Stimulated activated memory B cell treated with anti-CD40 and anti-IgM and Interleukin-4, amounts not matched to agents 10 μg/mL and 1 μg/mL and 100 μg/mL, for 72 hours (primary cell): ENCODE measurements at regions not wholly inside any gene's neighbourhood (a gene's known extent, or its start where the extent isn't known, plus 50 kb on each side); places are given as distances from the start of the nearest gene placed in this dataset.

Experiments used
- ATAC-seq: fragments of 150-1000 bp; cut with Tn5 transposase; 2 replicates; pipeline ENCODE4 v1.10.0; 2021
- H3K27ac Mint-ChIP-seq: one replicate; pipeline ENCODE4 v1.8.0; 2022; ENCODE audit warnings: mild to moderate bottlenecking, mixed read lengths
- H3K27me3 Mint-ChIP-seq: one replicate; pipeline ENCODE4 v1.8.0; 2022; ENCODE audit warnings: mixed read lengths
- H3K36me3 Mint-ChIP-seq: one replicate; pipeline ENCODE4 v1.8.0; 2022; ENCODE audit warnings: mixed read lengths
- H3K4me1 Mint-ChIP-seq: one replicate; pipeline ENCODE4 v1.8.0; 2022; ENCODE audit warnings: mixed read lengths
- H3K4me3 Mint-ChIP-seq: one replicate; pipeline ENCODE4 v1.8.0; 2022; ENCODE audit warnings: mild to moderate bottlenecking, moderate library complexity, mixed read lengths
- H3K9me3 Mint-ChIP-seq: one replicate; pipeline ENCODE4 v1.8.0; 2022; ENCODE audit warnings: mixed read lengths

DNA sequence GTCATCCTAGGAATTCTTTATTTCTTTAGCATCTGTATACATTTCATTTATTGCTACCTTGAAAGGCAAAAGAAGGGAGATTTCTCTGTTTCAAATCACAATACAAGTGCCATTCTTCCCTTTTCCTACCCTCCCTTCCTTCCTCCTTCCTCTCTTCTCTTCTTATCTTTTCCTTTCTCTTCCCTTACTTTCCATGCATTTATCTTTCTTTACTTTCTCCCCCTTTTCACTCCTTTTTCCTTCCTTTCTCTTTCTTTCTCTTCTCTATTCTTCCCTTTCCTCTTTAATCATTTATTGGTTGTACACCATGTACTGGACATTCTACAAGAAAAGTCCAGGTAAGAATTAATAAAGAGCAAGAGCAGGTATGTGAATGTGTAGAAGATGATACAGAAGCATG, 251.0 kb upstream of the PEX5L start:
- Mint-ChIP-seq H3K9me3 (no peaks in the 10 kb centered on the region), H3K27me3 (peaks cover 9% of the 10 kb centered on the region), H3K4me3 (no peak overlapping the region), H3K4me1 (no peaks in the 10 kb centered on the region), H3K36me3 (no peaks in the 10 kb centered on the region), H3K27ac (no peak overlapping the region)
- no peak for ATAC-seq

DNA sequence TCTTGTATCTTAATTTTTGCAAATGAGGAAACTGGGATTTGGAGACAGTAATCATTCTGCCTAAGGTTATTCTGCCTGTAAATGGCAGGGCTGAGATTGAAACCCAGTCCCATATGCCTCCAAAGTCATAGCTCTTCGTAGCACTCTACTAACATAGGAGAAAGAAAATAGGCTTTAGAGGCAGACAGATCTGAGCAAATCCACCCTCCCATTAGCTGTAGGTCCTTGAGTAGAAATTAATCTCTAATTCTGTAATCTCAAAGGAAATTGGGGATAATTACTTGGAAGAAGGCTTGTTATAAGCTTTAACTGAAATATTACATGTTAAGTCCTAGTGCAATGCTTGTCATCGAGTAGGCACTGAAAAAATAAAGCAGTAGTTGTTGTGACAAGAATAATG, 252.1 kb upstream of the PEX5L start:
- no peaks in the 10 kb centered on the region for H3K9me3 Mint-ChIP-seq
- ATAC-seq: no peak

DNA sequence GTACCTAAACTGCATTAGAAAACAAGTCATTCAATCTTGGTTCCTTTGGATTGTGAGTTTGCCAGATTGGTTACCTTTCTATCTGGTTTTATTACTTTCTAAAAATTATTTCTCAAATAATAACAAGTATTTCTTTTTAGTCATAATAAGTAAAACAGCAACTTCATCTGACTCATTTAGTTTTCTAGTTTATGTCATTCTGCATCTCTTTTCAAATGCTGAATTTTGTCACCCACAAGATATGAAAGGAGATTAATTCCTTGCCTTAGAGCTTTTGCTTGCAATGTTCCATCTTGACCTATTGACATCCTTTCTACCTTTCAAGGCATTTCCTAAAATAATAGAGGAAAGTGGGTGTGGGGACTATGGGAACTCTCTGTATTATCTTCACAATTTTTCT, 253.6 kb upstream of the PEX5L start:
- H3K9me3 Mint-ChIP-seq: no peaks in the 10 kb centered on the region
- H3K36me3 Mint-ChIP-seq: no peaks in the 10 kb centered on the region
- H3K27ac Mint-ChIP-seq: no peak overlapping the region
- H3K4me3 Mint-ChIP-seq: no peak overlapping the region
- H3K4me1 Mint-ChIP-seq: no peaks in the 10 kb centered on the region
- no peak for ATAC-seq
- peaks cover 9% of the 10 kb centered on the region for H3K27me3 Mint-ChIP-seq

More for the DNA sequence above, 252.1 kb upstream of the PEX5L start:
- Mint-ChIP-seq H3K36me3 (no peaks in the 10 kb centered on the region), H3K27ac (no peak overlapping the region), H3K4me1 (no peaks in the 10 kb centered on the region), H3K27me3 (peaks cover 9% of the 10 kb centered on the region), H3K4me3 (no peak overlapping the region)

DNA sequence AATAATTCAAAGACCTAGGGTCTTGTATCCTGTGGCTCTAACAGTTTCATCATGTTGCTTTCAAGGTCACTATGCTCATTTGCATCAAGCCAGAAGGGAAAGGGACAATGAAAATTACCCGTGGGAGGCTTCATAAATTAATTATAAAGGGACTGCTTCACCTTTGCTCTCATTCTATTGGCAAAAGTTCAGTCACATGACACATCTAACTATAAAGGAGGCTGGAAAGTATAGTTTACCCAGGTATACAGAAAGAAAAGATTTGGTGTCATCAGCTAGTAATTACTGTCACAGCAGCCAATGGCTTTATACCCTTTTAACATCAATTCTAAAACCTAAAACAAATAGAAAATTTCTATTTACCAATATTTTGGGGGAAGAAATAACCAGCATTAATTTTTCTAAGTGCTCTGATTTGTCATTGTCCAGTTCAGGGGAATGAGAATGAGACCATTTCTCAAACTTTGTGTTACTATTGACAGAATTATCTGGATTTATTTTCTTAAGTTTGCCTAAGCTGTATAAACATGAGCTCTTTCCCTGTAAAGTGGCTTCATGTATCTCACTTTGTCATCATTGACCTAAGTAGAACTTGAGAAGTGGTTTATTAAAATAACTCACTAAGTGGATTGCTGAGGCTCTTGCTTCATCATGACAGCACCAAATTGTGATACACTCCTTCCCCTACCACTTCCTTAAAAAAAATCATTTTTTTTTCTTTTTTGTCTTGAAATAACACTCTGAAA, 257.7 kb upstream of the PEX5L start:
- peaks cover 14% of the 10 kb centered on the region for H3K27me3 Mint-ChIP-seq
- H3K27ac Mint-ChIP-seq: no peak overlapping the region
- no peak for ATAC-seq
- no peaks in the 10 kb centered on the region for H3K36me3 Mint-ChIP-seq
- H3K4me3 Mint-ChIP-seq: no peak overlapping the region
- H3K9me3 Mint-ChIP-seq: no peaks in the 10 kb centered on the region
- H3K4me1 Mint-ChIP-seq: no peaks in the 10 kb centered on the region

DNA sequence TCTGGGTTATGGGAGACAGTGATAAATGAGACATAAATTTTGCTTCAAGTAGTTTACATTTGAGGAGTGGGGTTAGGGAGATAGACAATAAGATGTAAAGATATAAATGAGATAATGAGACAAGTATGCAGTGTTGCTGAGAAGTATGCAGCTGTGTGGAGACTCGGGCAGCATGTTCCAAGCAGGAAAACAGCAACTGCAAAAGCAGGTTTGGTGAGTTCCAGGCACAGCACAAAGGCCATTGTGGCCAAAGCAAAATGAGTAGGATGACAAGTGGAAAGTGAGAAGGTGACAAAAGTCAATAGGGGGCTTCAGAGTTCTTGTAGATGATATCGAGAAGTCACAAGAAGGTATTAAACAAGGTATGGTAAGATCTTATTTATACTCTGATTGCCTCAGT, 259.1 kb upstream of the PEX5L start:
- H3K27ac Mint-ChIP-seq: no peak overlapping the region
- H3K4me3 Mint-ChIP-seq: no peak overlapping the region
- peaks cover 14% of the 10 kb centered on the region for H3K27me3 Mint-ChIP-seq
- no peaks in the 10 kb centered on the region for H3K9me3 Mint-ChIP-seq
- no peaks in the 10 kb centered on the region for H3K4me1 Mint-ChIP-seq
- ATAC-seq: no peak
- H3K36me3 Mint-ChIP-seq: no peaks in the 10 kb centered on the region

DNA sequence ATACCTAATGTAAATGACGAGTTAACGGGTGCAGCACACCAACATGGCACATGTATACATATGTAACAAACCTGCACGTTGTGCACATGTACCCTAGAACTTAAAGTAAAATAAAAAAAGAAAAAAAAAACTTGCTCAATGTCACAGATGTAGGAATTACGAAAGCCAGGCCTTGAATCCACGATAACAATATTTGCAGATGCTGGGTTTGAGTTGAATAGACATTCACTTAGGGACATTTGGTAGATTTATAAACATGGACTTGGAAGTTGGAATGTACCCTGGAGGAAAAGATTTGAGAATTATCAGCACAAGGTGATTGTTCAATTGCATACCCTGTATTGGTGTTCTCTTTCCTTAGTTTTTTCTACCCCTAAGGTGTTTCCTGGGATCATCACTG, 260.2 kb upstream of the PEX5L start:
- Mint-ChIP-seq H3K36me3 (no peaks in the 10 kb centered on the region), H3K4me3 (no peak overlapping the region), H3K4me1 (no peaks in the 10 kb centered on the region), H3K27me3 (peaks cover 14% of the 10 kb centered on the region), H3K27ac (no peak overlapping the region), H3K9me3 (no peaks in the 10 kb centered on the region)
- no peak for ATAC-seq

DNA sequence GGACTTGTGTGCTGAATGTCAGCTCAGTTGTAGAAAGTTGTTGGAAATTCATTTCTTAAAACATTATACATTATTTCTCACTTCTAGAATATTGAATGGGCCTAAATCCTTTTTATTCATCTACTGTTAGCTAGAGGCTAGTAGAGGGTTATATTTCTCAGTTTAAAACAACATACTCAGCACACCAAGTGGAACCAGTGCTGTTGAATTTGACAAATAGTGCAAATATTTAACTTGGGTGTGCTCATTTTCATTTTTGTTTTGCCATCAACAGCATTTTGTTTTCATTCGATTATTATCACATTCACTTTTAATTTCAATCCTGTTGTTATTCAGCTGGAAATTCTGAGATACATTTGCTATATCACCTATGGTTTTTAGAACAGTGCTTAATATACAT, 269.4 kb upstream of the PEX5L start:
- Mint-ChIP-seq H3K9me3 (no peaks in the 10 kb centered on the region), H3K4me1 (no peaks in the 10 kb centered on the region), H3K4me3 (no peak overlapping the region), H3K27ac (no peak overlapping the region), H3K27me3 (no peaks in the 10 kb centered on the region), H3K36me3 (no peaks in the 10 kb centered on the region)
- ATAC-seq: no peak

DNA sequence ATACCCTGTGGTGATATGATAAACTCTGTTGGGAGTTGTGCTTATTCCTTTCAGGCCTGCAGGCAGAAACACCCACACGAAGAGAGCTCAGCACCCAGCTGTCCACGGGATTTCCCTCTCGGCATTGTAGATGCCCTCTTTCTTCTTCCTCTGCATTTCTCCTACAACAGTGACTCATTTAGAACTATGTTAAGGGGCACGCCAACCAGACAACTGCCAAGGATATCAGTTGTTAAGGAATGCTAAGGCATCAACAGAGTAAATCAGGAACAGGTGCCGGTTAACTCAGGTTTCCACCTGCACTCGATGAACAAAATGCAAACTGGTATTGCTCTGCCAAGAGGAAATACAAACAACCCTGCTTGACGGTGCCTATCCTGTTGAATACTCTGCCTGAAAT, 270.0 kb upstream of the PEX5L start:
- H3K4me1 Mint-ChIP-seq: no peaks in the 10 kb centered on the region
- H3K27me3 Mint-ChIP-seq: no peaks in the 10 kb centered on the region
- H3K9me3 Mint-ChIP-seq: no peaks in the 10 kb centered on the region
- H3K36me3 Mint-ChIP-seq: no peaks in the 10 kb centered on the region
- no peak for ATAC-seq
- H3K4me3 Mint-ChIP-seq: no peak overlapping the region
- no peak overlapping the region for H3K27ac Mint-ChIP-seq

DNA sequence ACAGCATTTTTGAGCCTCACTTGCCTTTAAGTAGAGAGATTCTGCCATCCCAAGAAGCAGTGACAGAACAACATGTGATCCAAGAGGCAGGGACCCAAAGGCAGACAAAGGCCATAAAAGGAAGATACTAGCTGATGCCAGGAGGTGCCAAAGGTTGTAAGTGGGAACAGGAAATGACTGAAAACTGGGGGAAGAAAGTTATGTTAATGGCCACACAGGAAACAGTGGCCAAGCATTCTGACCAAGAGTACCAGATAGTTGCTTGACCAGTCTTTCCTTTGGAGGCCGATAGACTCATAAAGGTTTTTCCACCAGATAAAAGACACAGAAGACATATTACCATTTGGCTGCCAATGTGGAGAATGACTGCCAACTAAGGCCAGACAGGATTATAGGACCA, 274.5 kb upstream of the PEX5L start:
- Mint-ChIP-seq H3K36me3 (no peaks in the 10 kb centered on the region), H3K9me3 (no peaks in the 10 kb centered on the region), H3K27ac (no peak overlapping the region), H3K4me1 (no peaks in the 10 kb centered on the region), H3K27me3 (no peaks in the 10 kb centered on the region), H3K4me3 (no peak overlapping the region)
- ATAC-seq: no peak

DNA sequence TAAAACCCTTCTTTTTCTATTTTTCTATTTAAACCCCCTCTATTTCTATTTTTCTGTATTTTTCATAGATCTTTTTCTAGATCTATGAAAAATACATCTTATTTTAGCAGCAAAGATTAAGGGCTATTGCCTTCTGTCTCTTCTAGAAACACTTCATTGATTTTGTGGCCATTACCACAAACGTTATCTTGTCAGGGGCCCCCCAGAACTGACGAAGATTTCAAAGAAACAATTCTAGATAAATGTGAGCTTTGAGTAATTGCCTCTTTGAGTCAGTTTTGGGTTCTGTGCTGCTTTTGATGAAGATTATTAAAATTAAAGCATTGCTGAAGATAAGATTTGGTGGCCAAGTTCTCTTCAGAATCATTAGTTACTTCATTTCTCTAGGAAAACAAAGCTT, 279.6 kb upstream of the PEX5L start:
- Mint-ChIP-seq H3K9me3 (no peaks in the 10 kb centered on the region), H3K4me3 (no peak overlapping the region), H3K4me1 (no peaks in the 10 kb centered on the region), H3K27me3 (no peaks in the 10 kb centered on the region), H3K27ac (no peak overlapping the region), H3K36me3 (no peaks in the 10 kb centered on the region)
- no peak for ATAC-seq

DNA sequence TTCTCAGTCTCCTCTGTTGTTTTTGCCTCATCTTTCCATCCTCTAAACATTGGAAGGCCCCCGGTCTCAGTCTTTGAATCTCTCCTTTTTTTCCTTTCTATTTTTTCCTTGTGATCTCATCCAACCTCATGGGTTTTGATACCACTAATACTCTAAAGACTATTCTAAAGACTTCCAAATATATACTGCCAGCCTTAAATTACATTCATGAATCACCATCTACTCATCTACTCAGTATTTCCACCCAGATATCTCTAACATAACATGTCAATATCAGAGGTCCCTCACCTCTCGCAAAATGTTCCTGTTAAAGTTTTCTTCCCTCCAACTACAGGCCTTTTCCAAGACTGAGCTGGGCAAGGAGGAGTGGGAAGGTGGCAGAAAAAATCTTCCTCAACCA, 282.5 kb upstream of the TTC14 start:
- ATAC-seq: no peak
- Mint-ChIP-seq H3K36me3 (no peaks in the 10 kb centered on the region), H3K4me1 (no peaks in the 10 kb centered on the region), H3K9me3 (no peaks in the 10 kb centered on the region), H3K4me3 (no peak overlapping the region), H3K27ac (no peak overlapping the region), H3K27me3 (no peaks in the 10 kb centered on the region)

DNA sequence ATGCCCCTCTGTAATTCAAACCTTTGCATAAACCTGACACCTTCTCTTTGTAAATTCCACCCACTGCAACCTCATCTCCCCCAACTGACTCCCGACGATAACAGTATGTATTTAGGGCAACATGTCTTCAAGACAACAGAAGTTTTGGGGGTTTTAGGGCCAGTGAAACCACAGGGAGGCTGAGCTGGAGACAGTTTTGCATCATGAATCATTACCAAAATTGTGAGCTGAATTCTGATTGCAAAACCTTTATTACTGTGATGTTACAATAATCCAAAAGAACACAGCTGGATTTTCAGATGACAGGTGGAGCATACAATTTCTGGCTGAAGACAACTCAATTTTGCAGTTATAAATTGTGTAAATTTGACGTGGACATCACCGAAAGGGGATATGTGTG, 281.3 kb upstream of the TTC14 start:
- ATAC-seq: no peak
- no peaks in the 10 kb centered on the region for H3K36me3 Mint-ChIP-seq
- H3K4me1 Mint-ChIP-seq: no peaks in the 10 kb centered on the region

DNA sequence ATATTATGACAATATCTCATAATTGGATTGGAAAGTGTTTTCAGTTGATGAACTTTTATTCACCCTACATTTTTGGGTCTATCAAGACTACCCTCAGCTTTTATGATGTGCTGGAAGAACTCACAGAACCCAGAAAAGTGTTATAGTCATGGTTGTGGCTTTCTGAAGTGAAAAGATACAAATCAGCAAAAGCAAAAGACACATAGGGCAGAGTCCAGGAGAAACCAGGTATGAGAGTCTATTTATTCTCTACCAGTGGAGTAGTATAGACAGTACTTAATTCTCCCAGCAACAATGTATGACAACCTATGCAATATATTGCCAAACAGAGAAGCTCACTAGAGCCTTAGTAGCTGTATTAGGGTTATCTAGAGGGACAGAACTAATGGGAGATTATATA, 280.4 kb upstream of the TTC14 start:
- H3K27me3 Mint-ChIP-seq: no peaks in the 10 kb centered on the region
- ATAC-seq: no peak
- H3K9me3 Mint-ChIP-seq: no peaks in the 10 kb centered on the region
- H3K36me3 Mint-ChIP-seq: no peaks in the 10 kb centered on the region
- H3K4me3 Mint-ChIP-seq: no peak overlapping the region
- no peaks in the 10 kb centered on the region for H3K4me1 Mint-ChIP-seq
- no peak overlapping the region for H3K27ac Mint-ChIP-seq

More for the DNA sequence above, 281.3 kb upstream of the TTC14 start:
- no peak overlapping the region for H3K4me3 Mint-ChIP-seq
- no peak overlapping the region for H3K27ac Mint-ChIP-seq
- H3K27me3 Mint-ChIP-seq: no peaks in the 10 kb centered on the region
- H3K9me3 Mint-ChIP-seq: no peaks in the 10 kb centered on the region

DNA sequence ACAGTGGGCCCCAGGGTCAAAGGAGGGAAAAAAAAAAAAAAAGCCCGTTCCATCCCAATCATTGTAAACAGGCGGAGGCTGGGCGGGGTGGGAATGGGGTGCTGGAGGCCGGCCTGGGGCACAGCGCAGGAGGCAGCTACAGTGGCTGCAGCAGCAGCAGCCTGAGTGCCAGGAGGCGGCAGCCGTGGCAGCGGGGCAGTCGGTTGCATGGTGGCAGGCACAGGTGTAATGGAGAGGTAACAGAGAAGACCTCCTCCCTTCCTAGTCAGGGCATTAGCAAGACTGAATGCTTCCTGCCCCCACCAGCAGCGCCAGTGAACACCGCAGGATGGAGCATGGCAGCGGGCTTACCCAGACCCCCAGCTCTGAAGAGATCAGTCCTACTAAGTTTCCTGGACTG, 279.1 kb upstream of the TTC14 start:
- H3K4me1 Mint-ChIP-seq: no peaks in the 10 kb centered on the region
- no peak overlapping the region for H3K4me3 Mint-ChIP-seq
- H3K27ac Mint-ChIP-seq: no peak overlapping the region
- H3K27me3 Mint-ChIP-seq: no peaks in the 10 kb centered on the region
- no peaks in the 10 kb centered on the region for H3K36me3 Mint-ChIP-seq
- no peaks in the 10 kb centered on the region for H3K9me3 Mint-ChIP-seq
- no peak for ATAC-seq

DNA sequence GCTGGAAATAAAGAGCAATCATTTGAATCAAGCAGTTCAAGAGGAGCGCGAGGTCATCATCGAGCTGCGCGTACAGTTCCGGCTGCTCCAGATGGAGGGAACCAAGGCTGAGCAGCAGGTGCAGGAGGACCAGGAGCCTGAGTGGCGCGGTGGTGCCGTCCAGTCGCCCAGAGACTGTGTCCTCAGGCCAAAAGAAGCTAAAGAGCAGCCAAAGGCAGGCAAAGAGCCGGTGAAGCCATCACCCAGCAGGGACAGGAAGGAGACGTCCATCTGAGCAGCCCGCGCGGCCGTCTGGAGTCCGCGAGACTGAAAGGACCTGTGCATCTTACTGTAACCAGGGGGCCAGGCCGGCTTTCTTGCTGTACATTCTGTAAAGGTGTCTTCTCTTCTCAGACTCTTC, 277.2 kb upstream of the TTC14 start:
- no peaks in the 10 kb centered on the region for H3K36me3 Mint-ChIP-seq
- no peak overlapping the region for H3K27ac Mint-ChIP-seq
- no peaks in the 10 kb centered on the region for H3K4me1 Mint-ChIP-seq
- no peaks in the 10 kb centered on the region for H3K9me3 Mint-ChIP-seq
- ATAC-seq: no peak
- H3K27me3 Mint-ChIP-seq: no peaks in the 10 kb centered on the region
- no peak overlapping the region for H3K4me3 Mint-ChIP-seq

DNA sequence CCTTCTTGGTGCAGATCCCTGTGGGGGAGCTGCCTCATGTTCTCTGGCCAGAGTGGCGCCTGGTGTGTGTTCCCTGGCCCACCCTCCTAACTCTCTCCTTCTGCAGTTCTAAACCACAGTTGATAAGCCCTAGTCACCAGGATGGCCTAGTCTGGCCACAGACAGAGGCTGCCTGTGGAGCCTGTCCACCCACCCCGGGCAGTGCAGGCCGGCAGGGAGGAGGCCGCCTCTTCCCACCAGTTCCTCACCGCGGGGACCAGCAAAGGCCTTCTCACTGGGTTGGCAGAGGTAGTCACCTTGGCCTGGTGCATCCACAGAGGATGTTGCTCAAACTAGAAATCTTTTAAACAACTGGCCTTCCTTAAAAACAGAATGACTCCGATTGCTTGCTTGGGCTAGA, 276.4 kb upstream of the TTC14 start:
- Mint-ChIP-seq H3K4me1 (no peaks in the 10 kb centered on the region), H3K27me3 (no peaks in the 10 kb centered on the region), H3K4me3 (no peak overlapping the region), H3K36me3 (no peaks in the 10 kb centered on the region), H3K9me3 (no peaks in the 10 kb centered on the region), H3K27ac (no peak overlapping the region)
- ATAC-seq: peak; percentile 49

DNA sequence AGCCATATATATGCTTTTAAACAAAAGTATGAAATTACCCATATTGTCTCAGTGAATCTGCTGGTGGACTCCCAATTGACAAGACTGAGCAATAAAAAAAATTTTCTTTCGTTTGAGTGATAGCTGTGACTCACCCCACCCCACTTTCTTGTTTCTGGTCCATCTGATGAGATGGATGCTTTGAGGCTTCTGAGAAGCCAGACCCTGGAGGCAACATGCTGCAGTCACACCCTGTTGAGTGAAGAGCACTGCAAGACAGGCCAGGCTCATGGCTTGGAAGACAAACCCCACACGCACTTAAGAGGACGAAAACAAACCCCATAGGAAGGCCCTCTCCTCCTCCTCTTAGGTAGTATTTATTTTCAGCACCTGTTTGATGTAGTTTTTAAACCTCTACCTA, 276.0 kb upstream of the TTC14 start:
- H3K4me3 Mint-ChIP-seq: no peak overlapping the region
- H3K4me1 Mint-ChIP-seq: no peaks in the 10 kb centered on the region
- H3K27me3 Mint-ChIP-seq: no peaks in the 10 kb centered on the region
- ATAC-seq: no peak
- no peak overlapping the region for H3K27ac Mint-ChIP-seq
- no peaks in the 10 kb centered on the region for H3K36me3 Mint-ChIP-seq
- H3K9me3 Mint-ChIP-seq: no peaks in the 10 kb centered on the region
